OCI-LY7 (cell line): ENCODE measurements at regions not wholly inside any gene's neighbourhood (a gene's known extent, or its start where the extent isn't known, plus 50 kb on each side); places are given as distances from the start of the nearest gene placed in this dataset.

ENCODE experiments used
- BruUV-seq: library from RNA; stranded (reverse); fragments of 400-500 nt; replicated peaks from 2 replicates; lab custom pipeline; 2021; lab: Mats Ljungman, UMichigan
- CTCF ChIA-PET: fragments of 300-600 bp; sonication (Branson Sonifier 250); formaldehyde crosslinking; loops from one replicate; lab custom pipeline; 2022; ENCODE audit warnings: antibody characterized with exemption; ENCODE audit not compliant: unreplicated experiment; lab: Charles Lee
- POLR2A ChIA-PET: fragments of 300-600 bp; sonication (Branson Sonifier 250); formaldehyde crosslinking; loops from one replicate; lab custom pipeline; 2022; ENCODE audit warnings: antibody characterized with exemption; lab: Charles Lee
- DNase-seq: peaks from one replicate; pipeline ENCODE4 v3.0.0-alpha.2; 2015; ENCODE audit warnings: low spot score
- H2AFZ ChIP-seq: fragments of 200-600 bp; sonication (generic), shearing (Covaris generic); 2 replicates; pipeline ENCODE4 v1.6.1; 2014; ENCODE audit warnings: mild to moderate bottlenecking, antibody characterized with exemption, low read length, moderate library complexity
- H3K27ac ChIP-seq: fragments of 200-600 bp; sonication (generic); 2 replicates; pipeline ENCODE4 v1.5.1; 2014; ENCODE audit warnings: mixed run types, low read depth, mild to moderate bottlenecking, moderate library complexity, low read length, inconsistent platforms; ENCODE audit not compliant: poor library complexity, severe bottlenecking
- H3K36me3 ChIP-seq: fragments of 200-600 bp; sonication (generic); 2 replicates; pipeline ENCODE4 v1.6.1; 2014; ENCODE audit warnings: mild to moderate bottlenecking, antibody characterized with exemption, low read length, moderate library complexity, mixed read lengths; ENCODE audit not compliant: insufficient read depth
- H3K4me1 ChIP-seq: fragments of 200-600 bp; sonication (generic); 2 replicates; pipeline ENCODE4 v1.5.1; 2014; ENCODE audit warnings: mild to moderate bottlenecking, low read length; ENCODE audit not compliant: insufficient read depth, poor library complexity, severe bottlenecking
- H3K4me2 ChIP-seq: fragments of 200-600 bp; sonication (generic); 2 replicates; pipeline ENCODE4 v1.6.1; 2014; ENCODE audit warnings: mild to moderate bottlenecking, low read length
- H3K4me3 ChIP-seq: fragments of 200-600 bp; sonication (generic); 2 replicates; pipeline ENCODE4 v1.5.1; 2014; ENCODE audit warnings: mild to moderate bottlenecking, low read depth, low read length; ENCODE audit not compliant: poor library complexity, severe bottlenecking
- H3K79me2 ChIP-seq: fragments of 200-600 bp; sonication (generic); 2 replicates; pipeline ENCODE4 v1.6.1; 2016; ENCODE audit warnings: low read depth, mild to moderate bottlenecking, low read length, moderate library complexity, mixed read lengths; ENCODE audit not compliant: insufficient read depth
- H3K9me2 ChIP-seq: fragments of 200-600 bp; sonication (generic); 2 replicates; pipeline ENCODE4 v1.6.1; 2016; ENCODE audit warnings: mild to moderate bottlenecking, low read length, mixed read lengths; ENCODE audit not compliant: insufficient read depth
- H3K9me3 ChIP-seq: fragments of 200-600 bp; sonication (generic); 2 replicates; pipeline ENCODE4 v1.6.1; 2014; ENCODE audit warnings: mild to moderate bottlenecking, mixed run types, low read length, mixed read lengths
- H4K20me1 ChIP-seq: fragments of 200-600 bp; sonication (generic); 2 replicates; pipeline ENCODE4 v1.6.1; 2014; ENCODE audit warnings: mild to moderate bottlenecking, antibody characterized with exemption, low read length, moderate library complexity, mixed read lengths; ENCODE audit not compliant: insufficient read depth
- CTCF ChIP-seq: fragments of 200-600 bp; sonication (generic); conservative IDR thresholded peaks from 2 replicates; pipeline ENCODE4 v1.5.1; 2014; ENCODE audit warnings: mild to moderate bottlenecking, antibody characterized with exemption, low read length, moderate library complexity, mixed read lengths
- EZH2phosphoT487 ChIP-seq: fragments of 200-600 bp; sonication (generic); IDR thresholded peaks from 2 replicates; pipeline ENCODE4 v1.6.1; 2018; ENCODE audit warnings: low read depth, borderline replicate concordance, mild to moderate bottlenecking, mixed run types, antibody characterized with exemption, low read length, moderate library complexity, mixed read lengths
- intact Hi-C: fragments of 100-400 bp; cut with micrococcal nuclease; formaldehyde crosslinking; loops from one replicate; pipeline ENCODE4 v1.10.0; 2022; ENCODE audit not compliant: unreplicated experiment

DNA sequence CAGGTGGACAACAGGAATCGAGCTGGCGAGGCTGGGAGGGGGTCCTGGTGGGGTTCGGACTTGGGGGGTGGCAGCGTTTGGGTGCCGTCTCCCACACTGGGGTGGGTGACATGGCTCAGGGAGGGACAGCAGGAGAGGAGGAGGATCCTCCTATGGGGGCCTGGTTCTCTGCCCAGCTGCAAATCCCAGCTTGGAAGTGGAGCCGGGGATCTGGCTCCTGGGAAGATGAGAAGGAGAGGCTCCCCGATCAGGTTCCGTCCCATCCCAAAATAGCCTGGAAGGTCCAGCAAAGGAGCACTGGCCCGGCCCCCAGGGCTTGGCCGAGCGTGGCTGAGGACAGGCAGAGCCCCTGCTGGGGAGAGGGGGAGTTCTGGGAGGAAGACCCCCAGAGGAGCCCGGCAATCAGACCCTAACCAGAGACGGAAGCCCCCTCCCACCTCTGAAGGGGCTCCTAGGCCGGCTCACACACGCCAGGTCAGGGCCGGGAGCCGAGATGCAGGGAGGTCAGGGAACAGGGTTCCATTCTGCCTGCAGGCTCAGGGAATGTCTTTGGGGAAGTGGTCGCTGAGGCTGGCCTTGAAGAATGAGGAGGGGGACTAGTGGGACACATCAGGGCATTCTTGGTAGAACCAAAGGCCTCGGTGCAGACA lies 143.7 kb downstream of the ENGASE start:
- Histone ChIP-seq H3K4me2 (no peak overlapping the region), H2AFZ (no peak overlapping the region), H3K79me2 (no peaks in the 10 kb centered on the region), H3K36me3 (no peaks in the 10 kb centered on the region), H3K9me3 (no peaks in the 10 kb centered on the region), H3K4me1 (no peaks in the 10 kb centered on the region), H3K27ac (no peak overlapping the region), H3K9me2 (no peaks in the 10 kb centered on the region), H4K20me1 (no peaks in the 10 kb centered on the region), H3K4me3 (no peak overlapping the region)
- intact Hi-C loops = no loop called here
- TF ChIP-seq EZH2phosphoT487 (no peak), CTCF (no peak)
- no peak for DNase-seq
- CTCF ChIA-PET = no interaction called here
- POLR2A ChIA-PET = no interaction called here
- BruUV-seq = no TSS peak

DNA sequence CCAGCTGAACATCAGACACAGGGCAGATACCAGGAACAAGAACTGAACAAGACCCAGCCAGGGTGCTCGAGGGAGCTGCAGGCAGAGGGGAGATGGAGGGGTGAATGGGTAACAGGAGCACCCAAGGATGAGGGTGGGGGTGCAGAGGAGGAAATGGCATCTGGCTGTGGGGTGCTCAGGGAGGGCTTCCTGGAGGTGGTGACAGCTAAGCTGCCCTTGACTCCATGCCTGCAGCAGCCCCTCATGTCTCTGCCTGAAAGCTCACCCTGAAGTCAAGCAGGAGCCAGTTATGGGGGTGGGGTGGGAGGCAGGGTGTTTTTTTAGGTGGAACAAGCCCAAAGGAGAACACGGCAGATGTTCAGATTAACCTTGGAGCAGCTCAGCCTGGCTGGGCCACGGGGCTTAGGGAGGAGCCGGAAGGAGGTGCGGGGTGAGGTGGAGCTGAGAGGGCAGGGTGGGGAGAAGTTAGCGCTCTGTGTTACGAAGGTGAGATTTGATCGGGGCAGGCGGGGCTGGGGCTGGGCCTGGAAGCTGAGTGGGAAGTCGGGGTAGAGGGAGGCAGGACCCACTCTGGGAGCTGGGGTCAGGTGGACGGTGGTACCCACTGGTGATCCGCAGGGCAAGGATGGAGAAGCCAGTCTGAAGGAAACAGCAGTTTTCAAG lies 143.0 kb downstream of the ENGASE start:
- H3K36me3 ChIP-seq = no peaks in the 10 kb centered on the region
- no peaks in the 10 kb centered on the region for H3K4me1 ChIP-seq
- H4K20me1 ChIP-seq = no peaks in the 10 kb centered on the region
- ChIA-PET POLR2A (no interaction called here), CTCF (interaction anchor here (0.6 kb wide), 1 partner anchor 399 kb away, joined by 3 read pairs; no protein-coding TSS in a partner anchor)
- H3K79me2 ChIP-seq = no peaks in the 10 kb centered on the region
- H3K27ac ChIP-seq = no peak overlapping the region
- no peaks in the 10 kb centered on the region for H3K9me2 ChIP-seq
- no peaks in the 10 kb centered on the region for H3K9me3 ChIP-seq
- H2AFZ ChIP-seq = no peak overlapping the region
- no peak overlapping the region for H3K4me2 ChIP-seq
- intact Hi-C loops = no loop called here
- no peak for DNase-seq
- H3K4me3 ChIP-seq = no peak overlapping the region
- no TSS peak for BruUV-seq
- no peak for TF ChIP-seq CTCF
- no peak for TF ChIP-seq EZH2phosphoT487

DNA sequence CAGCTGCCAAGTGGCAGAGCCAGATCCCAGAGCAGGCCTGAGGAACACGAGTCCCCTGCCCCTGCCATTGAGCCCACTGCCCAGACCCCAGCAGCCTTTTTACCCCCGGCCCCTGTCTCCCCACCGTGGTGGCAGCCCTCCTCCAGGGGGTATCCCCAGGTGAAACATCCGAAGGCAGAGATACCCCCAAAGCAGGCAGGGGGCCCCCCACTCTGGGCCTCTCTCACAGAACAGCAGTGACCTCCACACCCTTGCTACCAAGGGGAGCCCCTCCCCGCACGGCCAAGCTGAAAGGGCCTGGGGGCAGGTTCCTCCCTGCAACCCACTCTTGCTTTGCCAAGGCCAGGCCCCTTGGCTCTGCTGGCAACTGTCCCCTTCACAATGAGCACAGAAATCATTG lies 142.2 kb downstream of the ENGASE start:
- H3K9me3 ChIP-seq = no peaks in the 10 kb centered on the region
- intact Hi-C loops = no loop called here
- no peaks in the 10 kb centered on the region for H4K20me1 ChIP-seq
- no peak for TF ChIP-seq EZH2phosphoT487
- TF ChIP-seq CTCF = no peak
- no peaks in the 10 kb centered on the region for H3K36me3 ChIP-seq
- no peak overlapping the region for H2AFZ ChIP-seq
- BruUV-seq = no TSS peak
- DNase-seq = no peak
- no peak overlapping the region for H3K4me2 ChIP-seq
- no peaks in the 10 kb centered on the region for H3K4me1 ChIP-seq
- CTCF ChIA-PET = interaction anchor here (0.6 kb wide), 1 partner anchor 398 kb away, joined by 3 read pairs; no protein-coding TSS in a partner anchor
- no peak overlapping the region for H3K4me3 ChIP-seq
- H3K79me2 ChIP-seq = no peaks in the 10 kb centered on the region
- POLR2A ChIA-PET = no interaction called here
- H3K27ac ChIP-seq = no peak overlapping the region
- H3K9me2 ChIP-seq = no peaks in the 10 kb centered on the region
